ENCODE measurements at regions not wholly inside any gene's neighbourhood (a gene's known extent, or its start where the extent isn't known, plus 50 kb on each side); places are given as distances from the start of the nearest gene placed in this dataset.
"Not testable (repeated sequence)": the region's sequence is repeated elsewhere in the genome, so short reads cannot be mapped to it uniquely, and the experiment has no call there.

DNA sequence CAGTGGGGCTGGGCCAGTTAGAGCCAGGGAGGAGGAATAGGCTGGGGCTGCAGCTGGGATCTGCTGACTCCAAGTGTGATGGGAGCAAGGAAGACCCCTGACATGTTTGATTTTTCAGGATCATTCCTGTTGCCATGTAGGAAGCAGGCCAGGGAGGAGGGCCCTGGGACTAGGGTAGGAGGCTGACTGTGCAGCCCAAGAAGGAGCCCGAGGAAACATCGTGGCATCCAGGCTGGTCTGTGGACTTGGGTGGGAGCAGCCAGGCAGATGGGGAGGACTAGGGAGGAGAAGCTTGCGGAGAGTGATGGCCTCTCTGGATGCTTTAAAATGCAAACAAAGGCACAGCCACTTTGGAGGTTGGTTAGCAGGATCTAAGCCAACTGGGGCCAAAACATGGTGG, 311.4 kb upstream of the WSB1 start:
- not testable (repeated sequence) for H3K9me3 ChIP-seq (ENCODE audit: control insufficient read depth, insufficient read depth, low read depth, low read length); H3K4me3 ChIP-seq (replicated peaks in 1 of 4; ENCODE audit: control extremely low read depth in 1 of 4, insufficient read depth in 1 of 4, low read depth in 3 of 4, low read length in 4 of 4); H2AFZ ChIP-seq (ENCODE audit: low read length); DNase-seq (ENCODE audit: low read depth in 2 of 2); H4K20me1 ChIP-seq (ENCODE audit: control insufficient read depth, extremely low read depth, insufficient read depth, low read length); H3K27me3 ChIP-seq (ENCODE audit: control insufficient read depth, insufficient read depth, low read length); H3K4me2 ChIP-seq (ENCODE audit: extremely low read depth, insufficient read depth, low read length); H3K4me1 ChIP-seq (ENCODE audit: control insufficient read depth, extremely low read depth, insufficient read depth, low read length); H3K9ac ChIP-seq (ENCODE audit: insufficient read depth, low read length); H3K27ac ChIP-seq (ENCODE audit: insufficient read depth, low read length); H3K36me3 ChIP-seq (ENCODE audit: control insufficient read depth, insufficient read depth, low read length); H3K79me2 ChIP-seq (ENCODE audit: control insufficient read depth, insufficient read depth, low read length)

DNA sequence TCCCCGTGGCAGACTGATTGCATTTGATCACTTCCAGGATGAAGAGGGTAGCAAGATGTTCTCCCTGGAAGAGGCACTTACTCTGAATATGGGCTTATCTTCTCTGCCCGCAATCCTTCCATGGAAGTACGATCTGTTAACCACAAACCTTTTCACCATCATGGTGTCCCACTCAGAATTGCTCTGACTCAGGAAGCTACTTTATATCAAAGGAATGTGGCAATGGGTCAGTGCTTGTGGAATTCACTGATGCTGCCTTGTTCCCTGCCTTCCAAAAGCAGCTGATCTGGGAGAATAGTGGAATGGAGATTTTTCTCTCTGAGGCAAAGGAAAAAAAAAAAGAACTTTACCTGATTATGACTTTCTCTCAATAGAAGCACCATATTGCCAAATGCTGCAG, 306.1 kb upstream of the WSB1 start:
- DNase-seq (ENCODE audit: low read depth in 2 of 2): peak in 1 of 2 donors; percentile 2
- H3K9me3 ChIP-seq (ENCODE audit: control insufficient read depth, insufficient read depth, low read depth, low read length); H3K9ac ChIP-seq (ENCODE audit: insufficient read depth, low read length); H3K4me3 ChIP-seq (replicated peaks in 1 of 4; ENCODE audit: control extremely low read depth in 1 of 4, insufficient read depth in 1 of 4, low read depth in 3 of 4, low read length in 4 of 4); H3K79me2 ChIP-seq (ENCODE audit: control insufficient read depth, insufficient read depth, low read length); H3K4me1 ChIP-seq (ENCODE audit: control insufficient read depth, extremely low read depth, insufficient read depth, low read length); H3K27ac ChIP-seq (ENCODE audit: insufficient read depth, low read length); H3K36me3 ChIP-seq (ENCODE audit: control insufficient read depth, insufficient read depth, low read length); H3K27me3 ChIP-seq (ENCODE audit: control insufficient read depth, insufficient read depth, low read length); H2AFZ ChIP-seq (ENCODE audit: low read length); H3K4me2 ChIP-seq (ENCODE audit: extremely low read depth, insufficient read depth, low read length); H4K20me1 ChIP-seq (ENCODE audit: control insufficient read depth, extremely low read depth, insufficient read depth, low read length): not testable (repeated sequence)

DNA sequence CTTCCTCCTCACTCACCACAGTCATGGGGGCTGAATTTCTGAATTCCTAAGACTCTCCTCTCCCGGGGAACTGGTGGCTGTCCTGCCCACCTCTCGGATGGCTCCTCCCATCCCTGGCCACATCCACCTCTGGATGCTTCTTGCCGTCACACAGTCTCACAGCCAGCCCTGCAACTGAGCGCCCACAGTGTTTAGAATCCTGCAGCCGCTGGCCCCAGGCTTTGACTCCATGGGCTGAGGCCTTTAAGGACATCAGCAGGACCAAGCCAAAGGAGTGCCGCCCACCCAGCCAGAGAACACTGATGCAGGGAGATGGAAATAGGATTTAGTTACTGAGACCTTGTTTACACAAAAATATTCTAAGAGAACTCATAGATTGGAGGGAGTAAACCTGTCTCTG, 299.3 kb upstream of the WSB1 start:
- DNase-seq (ENCODE audit: low read depth in 2 of 2); H3K79me2 ChIP-seq (ENCODE audit: control insufficient read depth, insufficient read depth, low read length); H4K20me1 ChIP-seq (ENCODE audit: control insufficient read depth, extremely low read depth, insufficient read depth, low read length); H3K36me3 ChIP-seq (ENCODE audit: control insufficient read depth, insufficient read depth, low read length); H3K4me3 ChIP-seq (replicated peaks in 1 of 4; ENCODE audit: control extremely low read depth in 1 of 4, insufficient read depth in 1 of 4, low read depth in 3 of 4, low read length in 4 of 4); H3K9me3 ChIP-seq (ENCODE audit: control insufficient read depth, insufficient read depth, low read depth, low read length); H3K27ac ChIP-seq (ENCODE audit: insufficient read depth, low read length); H3K9ac ChIP-seq (ENCODE audit: insufficient read depth, low read length); H2AFZ ChIP-seq (ENCODE audit: low read length); H3K4me1 ChIP-seq (ENCODE audit: control insufficient read depth, extremely low read depth, insufficient read depth, low read length); H3K4me2 ChIP-seq (ENCODE audit: extremely low read depth, insufficient read depth, low read length); H3K27me3 ChIP-seq (ENCODE audit: control insufficient read depth, insufficient read depth, low read length): not testable (repeated sequence)

DNA sequence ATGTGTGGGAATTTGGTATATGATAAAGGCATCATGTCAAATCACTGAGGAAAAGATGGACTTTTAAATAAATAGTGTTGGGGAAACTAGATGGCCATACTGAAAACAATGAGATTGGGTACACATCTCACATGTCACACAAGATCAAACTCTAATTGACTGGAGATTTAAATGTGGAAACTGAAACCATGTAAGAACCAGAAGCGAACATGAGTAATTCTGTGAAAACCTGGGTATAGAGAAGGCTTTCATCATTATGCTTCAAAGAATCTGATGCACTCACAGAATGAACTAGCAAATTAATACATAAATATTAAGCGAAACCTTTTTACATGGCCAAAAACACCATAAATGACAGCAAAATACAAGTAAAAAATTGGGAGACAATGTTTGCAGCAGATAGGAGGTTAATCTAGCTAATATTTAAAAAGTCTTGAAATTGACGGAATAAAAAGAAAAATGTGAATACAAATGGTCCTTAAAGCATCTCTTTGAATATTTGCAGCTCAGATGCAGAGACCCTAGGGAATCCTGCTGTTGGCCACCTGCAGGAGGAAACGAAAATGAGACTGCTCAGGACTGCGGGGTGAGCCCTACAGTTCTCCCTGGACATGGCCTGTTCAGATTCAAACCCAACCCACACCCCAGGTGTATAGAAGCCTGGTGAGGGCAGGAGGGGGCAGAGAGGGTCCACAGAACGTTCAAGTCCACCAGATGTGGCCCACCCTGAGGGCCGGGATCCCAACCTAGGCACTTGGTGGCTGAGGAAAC, 297.6 kb upstream of the WSB1 start:
- not testable (repeated sequence) for H3K27ac ChIP-seq (ENCODE audit: insufficient read depth, low read length); H3K4me1 ChIP-seq (ENCODE audit: control insufficient read depth, extremely low read depth, insufficient read depth, low read length); H3K4me2 ChIP-seq (ENCODE audit: extremely low read depth, insufficient read depth, low read length); H3K27me3 ChIP-seq (ENCODE audit: control insufficient read depth, insufficient read depth, low read length); DNase-seq (ENCODE audit: low read depth in 2 of 2); H4K20me1 ChIP-seq (ENCODE audit: control insufficient read depth, extremely low read depth, insufficient read depth, low read length); H3K9ac ChIP-seq (ENCODE audit: insufficient read depth, low read length); H3K4me3 ChIP-seq (replicated peaks in 1 of 4; ENCODE audit: control extremely low read depth in 1 of 4, insufficient read depth in 1 of 4, low read depth in 3 of 4, low read length in 4 of 4); H2AFZ ChIP-seq (ENCODE audit: low read length); H3K36me3 ChIP-seq (ENCODE audit: control insufficient read depth, insufficient read depth, low read length); H3K79me2 ChIP-seq (ENCODE audit: control insufficient read depth, insufficient read depth, low read length); H3K9me3 ChIP-seq (ENCODE audit: control insufficient read depth, insufficient read depth, low read depth, low read length)

DNA sequence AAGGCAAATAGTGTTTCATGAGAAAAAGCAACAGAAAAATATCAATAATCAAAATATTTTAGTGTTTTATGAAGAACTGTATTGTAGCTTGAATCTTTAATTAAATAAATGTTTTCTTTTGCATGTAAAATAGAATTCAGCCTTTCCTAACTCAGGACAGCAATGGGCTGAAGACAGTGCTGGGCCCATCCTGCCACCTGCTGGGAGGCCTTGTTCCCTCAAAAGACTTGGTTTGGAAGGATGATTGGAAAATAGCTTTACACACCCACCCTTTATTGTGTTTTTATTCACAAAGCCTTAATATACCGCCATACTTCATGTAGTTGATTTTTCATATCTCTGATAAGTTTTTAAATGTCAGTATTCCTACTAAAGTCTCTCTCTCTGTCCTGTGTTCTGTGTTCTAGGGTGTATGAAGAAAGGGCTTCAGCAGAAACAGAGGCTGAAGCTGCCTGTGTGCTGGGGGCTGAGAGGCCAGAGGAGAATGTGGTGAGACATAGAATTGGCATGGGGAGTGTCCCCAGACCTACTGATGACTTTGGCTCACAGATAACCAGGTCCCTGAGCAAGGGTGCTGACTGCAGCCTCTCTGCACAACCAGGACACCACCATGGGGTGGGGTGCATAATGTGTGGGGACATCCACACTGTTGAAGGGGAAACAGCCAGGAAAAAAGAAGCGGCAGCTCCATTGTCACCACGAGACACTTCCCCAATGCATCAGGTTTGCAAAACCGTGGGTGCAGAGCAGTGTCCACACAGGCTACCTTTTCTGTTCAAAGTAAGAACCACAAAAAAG, 286.0 kb upstream of the WSB1 start:
- H3K4me2 ChIP-seq (ENCODE audit: extremely low read depth, insufficient read depth, low read length); H3K9me3 ChIP-seq (ENCODE audit: control insufficient read depth, insufficient read depth, low read depth, low read length); H3K36me3 ChIP-seq (ENCODE audit: control insufficient read depth, insufficient read depth, low read length); H2AFZ ChIP-seq (ENCODE audit: low read length); H3K4me3 ChIP-seq (replicated peaks in 1 of 4; ENCODE audit: control extremely low read depth in 1 of 4, insufficient read depth in 1 of 4, low read depth in 3 of 4, low read length in 4 of 4); H3K79me2 ChIP-seq (ENCODE audit: control insufficient read depth, insufficient read depth, low read length); H3K27me3 ChIP-seq (ENCODE audit: control insufficient read depth, insufficient read depth, low read length); H3K27ac ChIP-seq (ENCODE audit: insufficient read depth, low read length); H3K9ac ChIP-seq (ENCODE audit: insufficient read depth, low read length); DNase-seq (ENCODE audit: low read depth in 2 of 2); H3K4me1 ChIP-seq (ENCODE audit: control insufficient read depth, extremely low read depth, insufficient read depth, low read length); H4K20me1 ChIP-seq (ENCODE audit: control insufficient read depth, extremely low read depth, insufficient read depth, low read length): not testable (repeated sequence)

Data from fibroblast of lung (primary cell).